GM12878 (cell line): ENCODE measurements at regions not wholly inside any gene's neighbourhood (a gene's known extent, or its start where the extent isn't known, plus 50 kb on each side); places are given as distances from the start of the nearest gene placed in this dataset.
A peak's percentile ranks its signal among the peaks of the same experiment; 100 is the strongest.

Experiments
- ATF7 ChIP-seq: fragments of 450-650 bp; IDR thresholded peaks from 2 replicates; pipeline ENCODE4 v1.6.1; 2016; ENCODE audit warnings: low read depth, mild to moderate bottlenecking
- CBX5 ChIP-seq: sonication (generic); IDR thresholded peaks from 2 replicates; pipeline ENCODE4 v1.6.1; 2016; ENCODE audit warnings: low read depth, moderate library complexity, mild to moderate bottlenecking, inconsistent platforms
- E2F8 ChIP-seq: fragments of 450-650 bp; IDR thresholded peaks from 2 replicates; pipeline ENCODE4 v1.6.1; 2018; ENCODE audit warnings: mild to moderate bottlenecking, low read depth, moderate library complexity; ENCODE audit not compliant: partially characterized antibody
- E4F1 ChIP-seq: fragments of 450-650 bp; IDR thresholded peaks from 2 replicates; pipeline ENCODE4 v1.6.1; 2018; ENCODE audit warnings: borderline replicate concordance, mild to moderate bottlenecking; ENCODE audit not compliant: partially characterized antibody
- GATAD2B ChIP-seq: fragments of 450-650 bp; conservative IDR thresholded peaks from 2 replicates; pipeline ENCODE4 v1.6.1; 2017; ENCODE audit warnings: low read depth, mild to moderate bottlenecking, moderate library complexity
- IKZF1 ChIP-seq: fragments of 450-650 bp; conservative IDR thresholded peaks from 2 replicates; pipeline ENCODE4 v1.6.1; 2017; ENCODE audit warnings: antibody characterized with exemption, mild to moderate bottlenecking
- IRF4 ChIP-seq: IDR thresholded peaks from 2 replicates; pipeline ENCODE4 v1.6.1; 2011; ENCODE audit warnings: low read depth, low read length
- JUNB ChIP-seq: IDR thresholded peaks from 2 replicates; pipeline ENCODE4 v1.6.1; 2016; ENCODE audit warnings: antibody characterized with exemption, mild to moderate bottlenecking
- KAT2A ChIP-seq: conservative IDR thresholded peaks from 2 replicates; pipeline ENCODE4 v1.6.1; 2011; ENCODE audit warnings: low read depth, low read length; ENCODE audit not compliant: control insufficient read depth
- MAX ChIP-seq: IDR thresholded peaks from 2 replicates; pipeline ENCODE4 v1.6.1; 2012; ENCODE audit warnings: low read depth, low read length, improper control_type of control experiment
- NFIC ChIP-seq: IDR thresholded peaks from 2 replicates; pipeline ENCODE4 v1.6.1; 2012; ENCODE audit warnings: low read depth, mild to moderate bottlenecking, inconsistent platforms, low read length, moderate library complexity
- NR2C1 ChIP-seq: fragments of 450-650 bp; IDR thresholded peaks from 2 replicates; pipeline ENCODE4 v1.6.1; 2017; ENCODE audit warnings: antibody characterized with exemption, mild to moderate bottlenecking, moderate library complexity
- PAX5 ChIP-seq: IDR thresholded peaks from 2 replicates; pipeline ENCODE4 v1.6.1; 2011; ENCODE audit warnings: low read depth, low read length, borderline replicate concordance
- PBX3 ChIP-seq: IDR thresholded peaks from 2 replicates; pipeline ENCODE4 v1.6.1; 2011; ENCODE audit warnings: mild to moderate bottlenecking, low read depth, low read length, moderate library complexity; ENCODE audit not compliant: insufficient replicate concordance
- PML ChIP-seq: IDR thresholded peaks from 2 replicates; pipeline ENCODE4 v1.6.1; 2012; ENCODE audit warnings: low read length, inconsistent platforms
- POLR2AphosphoS2 ChIP-seq: IDR thresholded peaks from 2 replicates; pipeline ENCODE4 v1.6.1; 2011; ENCODE audit warnings: low read depth, mild to moderate bottlenecking, low read length, improper control_type of control experiment, moderate library complexity
- PRDM15 ChIP-seq: fragments of 450-650 bp; formaldehyde crosslinking; IDR thresholded peaks from 2 replicates; pipeline ENCODE4 v1.4.0; 2020; ENCODE audit warnings: mild to moderate bottlenecking, moderate library complexity
- RAD21 ChIP-seq: IDR thresholded peaks from 2 replicates; pipeline ENCODE4 v1.6.1; 2011; ENCODE audit warnings: mild to moderate bottlenecking, low read depth, low read length, moderate library complexity; ENCODE audit not compliant: insufficient read depth
- SMC3 ChIP-seq: IDR thresholded peaks from 2 replicates; pipeline ENCODE4 v1.6.1; 2011; ENCODE audit warnings: low read length, improper control_type of control experiment, borderline replicate concordance
- SPI1 ChIP-seq: IDR thresholded peaks from 2 replicates; pipeline ENCODE4 v1.6.1; 2011; ENCODE audit warnings: low read depth, mild to moderate bottlenecking, low read length, moderate library complexity, borderline replicate concordance; ENCODE audit not compliant: insufficient read depth

GRCh38 chr17:72021417-72022041, 99.3 kb upstream of the SOX9 start (continued):
- no peak for TF ChIP-seq PBX3
- no peak for TF ChIP-seq PML
- peak; percentile 5; the same call in 1 of the 2 replicates for TF ChIP-seq PAX5
- TF ChIP-seq NFIC: peak; percentile 73
- no peak for TF ChIP-seq MAX
- no peak for TF ChIP-seq KAT2A
- no peak for TF ChIP-seq ATF7
- TF ChIP-seq IRF4: 0 out of 2 replicates have a peak, but pooled peaks have one; percentile 16
- no peak for TF ChIP-seq NR2C1
- TF ChIP-seq SMC3: no peak
- TF ChIP-seq RAD21: 0 out of 2 replicates have a peak, but pooled peaks have one; percentile 1
- no peak for TF ChIP-seq E4F1
- TF ChIP-seq CBX5: no peak
- no peak for TF ChIP-seq E2F8
- peak; percentile 54; the same call in 1 of the 2 replicates for TF ChIP-seq IKZF1
- no peak for TF ChIP-seq POLR2AphosphoS2
- TF ChIP-seq GATAD2B: no peak
- TF ChIP-seq JUNB: peak; percentile 42; the same call in 1 of the 2 replicates
- no peak for TF ChIP-seq PRDM15 (CRISPR knock-in tag)
- peak; percentile 76 for TF ChIP-seq SPI1
